Right lobe of liver (tissue), 6 donors: ENCODE measurements at regions not wholly inside any gene's neighbourhood (a gene's known extent, or its start where the extent isn't known, plus 50 kb on each side); places are given as distances from the start of the nearest gene placed in this dataset.

Experiments
- ATAC-seq, 4 donors: fragments of 200-7000 bp; cut with Tn5 transposase; one replicate each; pipeline ENCODE4 v1.9.1; 2020; ENCODE audit warnings: mild to moderate bottlenecking in 4 of 4, moderate library complexity in 4 of 4
- DNase-seq, 3 donors: peaks; one replicate each; pipeline ENCODE4 v3.0.0-alpha.2; 2020
- H3K27ac ChIP-seq, 3 donors: fragments of 200-600 bp; one replicate each; pipeline ENCODE4 v1.8.0; 2022
- H3K27me3 ChIP-seq, 2 donors: fragments of 200-600 bp; one replicate each; pipeline ENCODE4 v1.8.0; 2022
- H3K36me3 ChIP-seq, 4 donors: fragments of 200-600 bp; sonication (generic) in 1 of 4; one replicate each; pipeline versions ENCODE4 v1.5.1 to v1.8.0; 2017 to 2022; ENCODE audit warnings: control low read depth in 1 of 4
- H3K4me1 ChIP-seq, 4 donors: fragments of 200-600 bp; sonication (generic) in 1 of 4; one replicate each; pipeline versions ENCODE4 v1.5.1 to v1.8.0; 2017 to 2022; ENCODE audit warnings: control low read depth in 1 of 4
- H3K4me3 ChIP-seq, 3 donors: fragments of 200-600 bp; one replicate each; pipeline ENCODE4 v1.8.0; 2022
- H3K9me3 ChIP-seq, 4 donors: fragments of 200-600 bp; sonication (generic) in 1 of 4; one replicate each; pipeline versions ENCODE4 v1.5.1 to v1.8.0; 2017 to 2022; ENCODE audit warnings: control low read depth in 1 of 4
- CTCF ChIP-seq, 4 donors: fragments of 200-600 bp in 3 of 4; fragments of 450-650 bp in 1 of 4; IDR thresholded peaks; one replicate each; pipeline versions ENCODE4 v1.5.1 to v1.8.0; 2016 to 2022; ENCODE audit warnings: antibody characterized with exemption in 4 of 4, mild to moderate bottlenecking in 2 of 4
- POLR2A ChIP-seq: fragments of 450-650 bp; IDR thresholded peaks from one replicate; pipeline ENCODE4 v1.6.1; 2017; ENCODE audit warnings: antibody characterized with exemption, mild to moderate bottlenecking
- WGBS: methylation state at CpG from one replicate; pipeline ENCODE4 v1.1.6; 2018; ENCODE audit warnings: low coverage, low lambda C conversion rate; ENCODE audit not compliant: insufficient coverage; ENCODE audit errors: missing lambda C conversion rate; 5-methylcytosine and 5-hydroxymethylcytosine counted together
- intact Hi-C, 2 donors: fragments of 100-400 bp; cut with DNase I; formaldehyde crosslinking; loops; one replicate each; pipeline versions ENCODE4 v1.11.2 to v1.14.1; 2022
- donor health status: DM: no; HTN: yes; CAD: no.
- donor health status: DM: no; HTN: no; CAD: no.
- donor health status: DM: no; HTN: no; CAD: no.
- donor health status: DM: no; HTN: yes; CAD: no.
- donor health status: DM: no; HTN: yes; CAD: no.

GRCh38 chr2:146465460-146465859 lies 1379.4 kb upstream of the ACVR2A start:
- H3K27me3 ChIP-seq: no peaks in the 10 kb centered on the region
- H3K27ac ChIP-seq: no peak overlapping the region
- ATAC-seq (no peak), DNase-seq (no peak)
- no peaks in the 10 kb centered on the region for H3K4me1 ChIP-seq
- H3K4me3 ChIP-seq: no peak overlapping the region
- no CpG with 5 or more reads among the region's 7 CpGs for WGBS
- no peaks in the 10 kb centered on the region for H3K36me3 ChIP-seq
- TF ChIP-seq CTCF (IDR thresholded peaks at IDR 0.05): no peak
- no peak for TF ChIP-seq POLR2A
- H3K9me3 ChIP-seq: no peaks in the 10 kb centered on the region
- intact Hi-C loops: no loop called here

DNA sequence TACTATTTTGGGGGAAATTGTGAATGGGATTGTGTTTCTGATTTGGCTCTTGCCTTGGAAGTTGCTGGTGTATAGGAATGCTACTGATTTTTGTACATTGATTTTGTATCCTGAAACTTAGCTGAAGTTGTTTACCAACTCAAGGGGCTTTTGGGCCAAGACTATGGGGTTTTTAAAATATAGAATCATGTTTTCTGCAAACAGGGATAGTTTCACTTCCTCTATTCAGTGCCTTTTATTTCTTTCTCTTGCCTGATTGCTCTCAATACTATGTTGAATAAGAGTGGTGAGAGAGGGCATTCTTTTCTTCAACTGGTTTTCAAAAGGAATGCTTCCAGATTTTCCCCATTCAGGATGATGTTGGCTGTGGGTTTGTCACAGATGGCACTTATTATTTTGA lies 1383.8 kb upstream of the ACVR2A start:
- no peak for DNase-seq
- no peaks in the 10 kb centered on the region for H3K27me3 ChIP-seq
- no peaks in the 10 kb centered on the region for H3K36me3 ChIP-seq
- TF ChIP-seq CTCF (IDR thresholded peaks at IDR 0.05) (no peak), POLR2A (no peak)
- no peak overlapping the region for H3K4me3 ChIP-seq
- no peaks in the 10 kb centered on the region for H3K4me1 ChIP-seq
- intact Hi-C loops: no loop called here
- no peak for ATAC-seq
- H3K9me3 ChIP-seq: no peaks in the 10 kb centered on the region
- H3K27ac ChIP-seq: no peak overlapping the region

DNA sequence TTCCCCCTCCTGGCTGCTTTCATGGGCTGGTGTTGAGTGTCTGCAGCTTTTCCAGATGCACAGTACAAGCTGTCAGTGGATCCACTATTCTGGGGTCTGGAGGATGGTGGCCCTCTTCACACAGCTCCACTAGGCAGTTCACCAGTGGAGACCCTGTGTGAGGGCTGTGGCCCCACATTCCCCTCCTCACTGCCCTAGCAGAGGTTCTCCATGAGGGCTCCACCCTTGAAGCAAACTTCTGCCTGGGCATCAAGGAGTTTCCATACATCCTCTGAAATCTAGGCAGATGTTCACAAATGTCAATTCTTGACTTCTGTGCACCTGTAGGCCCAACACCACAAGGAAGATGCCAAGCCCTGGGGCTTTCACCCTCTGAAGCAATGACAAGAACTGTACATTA lies 1386.2 kb upstream of the ACVR2A start:
- H3K4me1 ChIP-seq: no peaks in the 10 kb centered on the region
- no peaks in the 10 kb centered on the region for H3K36me3 ChIP-seq
- DNase-seq: no peak
- no peaks in the 10 kb centered on the region for H3K9me3 ChIP-seq
- intact Hi-C loops: no loop called here
- H3K4me3 ChIP-seq: no peak overlapping the region
- TF ChIP-seq POLR2A (no peak), CTCF (IDR thresholded peaks at IDR 0.05) (no peak)
- ATAC-seq: no peak
- H3K27me3 ChIP-seq: no peaks in the 10 kb centered on the region
- no peak overlapping the region for H3K27ac ChIP-seq

GRCh38 chr2:146457221-146457620 lies 1387.6 kb upstream of the ACVR2A start:
- WGBS: 71% methylated on average over 4 of the region's 4 CpGs
- intact Hi-C loops: no loop called here
- DNase-seq (no peak), ATAC-seq (no peak)
- TF ChIP-seq CTCF (IDR thresholded peaks at IDR 0.05): no peak
- TF ChIP-seq POLR2A: no peak
- no peaks in the 10 kb centered on the region for H3K9me3 ChIP-seq
- no peaks in the 10 kb centered on the region for H3K36me3 ChIP-seq
- H3K4me3 ChIP-seq: no peak overlapping the region
- H3K4me1 ChIP-seq: no peaks in the 10 kb centered on the region
- H3K27me3 ChIP-seq: no peaks in the 10 kb centered on the region
- H3K27ac ChIP-seq: no peak overlapping the region

DNA sequence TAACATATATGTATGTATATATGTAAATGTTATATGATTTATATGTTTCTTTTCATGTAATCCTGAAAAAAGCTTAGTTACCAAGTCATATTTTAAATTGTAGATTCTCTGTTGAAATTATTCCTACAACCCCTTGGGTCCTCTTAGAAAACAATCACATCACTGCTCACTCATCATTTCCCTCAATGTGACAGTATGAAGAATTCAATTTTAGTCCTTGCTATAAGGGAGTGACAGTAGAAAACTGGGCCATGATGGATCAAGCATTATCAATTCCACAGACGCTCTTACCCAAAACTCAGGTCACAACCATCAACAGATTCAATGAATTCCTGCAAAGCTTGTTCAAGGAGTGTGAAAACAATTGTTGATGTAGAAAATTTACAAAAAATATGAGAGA lies 1389.5 kb upstream of the ACVR2A start:
- H3K36me3 ChIP-seq: no peaks in the 10 kb centered on the region
- no peaks in the 10 kb centered on the region for H3K9me3 ChIP-seq
- H3K27ac ChIP-seq: no peak overlapping the region
- intact Hi-C loops: no loop called here
- WGBS: 80% methylated on average over 1 of the region's 1 CpG
- TF ChIP-seq POLR2A: no peak
- no peak for TF ChIP-seq CTCF (IDR thresholded peaks at IDR 0.05)
- H3K27me3 ChIP-seq: no peaks in the 10 kb centered on the region
- DNase-seq (no peak), ATAC-seq (no peak)
- H3K4me1 ChIP-seq: no peaks in the 10 kb centered on the region
- H3K4me3 ChIP-seq: no peak overlapping the region
